GM12864 (cell line): ENCODE measurements at regions not wholly inside any gene's neighbourhood (a gene's known extent, or its start where the extent isn't known, plus 50 kb on each side); places are given as distances from the start of the nearest gene placed in this dataset.

Source experiments
- DNase-seq: peaks from one replicate; pipeline ENCODE4 v3.0.0-alpha.2; 2011; ENCODE audit warnings: low read depth
- H3K4me3 ChIP-seq: 2 replicates; pipeline ENCODE4 v1.5.1; 2011; ENCODE audit warnings: mild to moderate bottlenecking, low read depth, low read length, control low read depth
- TF ChIP-seq, protein P1 (sequence below): IDR thresholded peaks from 2 replicates; pipeline ENCODE4 v1.5.1; 2011; ENCODE audit warnings: low read depth, mild to moderate bottlenecking, moderate library complexity, low read length, control low read depth, inconsistent platforms; ENCODE audit errors: missing control alignments

DNA sequence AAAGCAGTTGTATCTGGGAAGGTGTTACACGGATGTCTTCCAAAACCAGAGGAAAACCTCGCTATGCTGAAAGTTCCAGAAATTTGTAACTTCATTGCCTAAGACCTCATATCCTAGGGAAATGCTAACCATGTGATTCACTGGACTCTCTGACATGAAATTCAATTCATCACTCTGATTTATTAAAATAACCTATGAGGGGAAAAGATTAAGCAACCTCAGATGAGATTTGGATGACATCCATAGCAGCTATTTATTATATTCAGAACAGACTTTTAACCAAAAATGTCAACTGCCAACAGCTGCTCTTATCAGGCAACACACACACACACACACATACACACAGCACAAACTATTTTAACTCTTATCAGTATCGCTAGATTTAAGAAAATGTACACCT is 1006.4 kb upstream of the CTNND2 start:
- no peak for DNase-seq
- TF ChIP-seq, protein P1, sequence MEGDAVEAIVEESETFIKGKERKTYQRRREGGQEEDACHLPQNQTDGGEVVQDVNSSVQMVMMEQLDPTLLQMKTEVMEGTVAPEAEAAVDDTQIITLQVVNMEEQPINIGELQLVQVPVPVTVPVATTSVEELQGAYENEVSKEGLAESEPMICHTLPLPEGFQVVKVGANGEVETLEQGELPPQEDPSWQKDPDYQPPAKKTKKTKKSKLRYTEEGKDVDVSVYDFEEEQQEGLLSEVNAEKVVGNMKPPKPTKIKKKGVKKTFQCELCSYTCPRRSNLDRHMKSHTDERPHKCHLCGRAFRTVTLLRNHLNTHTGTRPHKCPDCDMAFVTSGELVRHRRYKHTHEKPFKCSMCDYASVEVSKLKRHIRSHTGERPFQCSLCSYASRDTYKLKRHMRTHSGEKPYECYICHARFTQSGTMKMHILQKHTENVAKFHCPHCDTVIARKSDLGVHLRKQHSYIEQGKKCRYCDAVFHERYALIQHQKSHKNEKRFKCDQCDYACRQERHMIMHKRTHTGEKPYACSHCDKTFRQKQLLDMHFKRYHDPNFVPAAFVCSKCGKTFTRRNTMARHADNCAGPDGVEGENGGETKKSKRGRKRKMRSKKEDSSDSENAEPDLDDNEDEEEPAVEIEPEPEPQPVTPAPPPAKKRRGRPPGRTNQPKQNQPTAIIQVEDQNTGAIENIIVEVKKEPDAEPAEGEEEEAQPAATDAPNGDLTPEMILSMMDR = no peak
- H3K4me3 ChIP-seq = no peak overlapping the region

DNA sequence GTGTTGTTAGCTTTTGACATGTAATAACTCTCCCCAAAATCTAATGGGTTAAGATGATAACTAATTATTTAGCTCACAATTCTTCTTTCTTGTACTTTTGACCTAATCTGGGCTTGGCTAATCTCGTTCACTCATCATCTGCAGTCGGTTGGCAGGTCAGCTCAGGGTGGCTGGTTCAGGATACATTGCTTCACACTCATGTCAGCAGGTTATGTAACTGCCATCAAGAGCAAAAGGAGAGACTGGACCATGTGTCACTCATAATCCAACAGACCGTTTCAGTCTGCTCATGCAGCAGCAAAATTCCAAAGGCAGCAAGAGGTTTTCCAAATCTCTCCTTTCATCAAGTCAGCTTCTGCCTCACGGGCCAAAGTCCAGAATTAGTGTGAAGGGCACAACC is 998.4 kb upstream of the CTNND2 start:
- TF ChIP-seq, protein P1 = no peak
- H3K4me3 ChIP-seq = no peak overlapping the region
- no peak for DNase-seq

DNA sequence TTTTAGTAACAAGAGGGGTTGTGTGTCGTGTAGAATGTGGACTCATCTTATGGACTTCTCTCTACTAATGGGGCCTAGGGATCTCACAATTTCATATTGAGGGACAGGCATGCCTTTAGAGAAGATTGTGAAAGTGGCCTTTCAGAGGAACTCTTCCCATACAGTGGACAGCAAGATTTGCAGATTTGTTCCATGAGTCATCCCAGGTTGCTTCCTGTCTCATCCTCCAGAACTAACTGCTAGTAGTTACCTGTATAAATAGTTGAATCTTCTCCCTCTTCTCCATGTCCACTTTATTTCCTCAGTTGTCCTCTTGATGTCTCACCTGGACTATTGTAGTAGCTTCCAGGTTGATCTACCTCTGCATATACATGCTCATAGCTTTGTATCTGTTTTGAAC is 997.5 kb upstream of the CTNND2 start:
- no peak for DNase-seq
- H3K4me3 ChIP-seq = no peak overlapping the region
- TF ChIP-seq, protein P1 = no peak

DNA sequence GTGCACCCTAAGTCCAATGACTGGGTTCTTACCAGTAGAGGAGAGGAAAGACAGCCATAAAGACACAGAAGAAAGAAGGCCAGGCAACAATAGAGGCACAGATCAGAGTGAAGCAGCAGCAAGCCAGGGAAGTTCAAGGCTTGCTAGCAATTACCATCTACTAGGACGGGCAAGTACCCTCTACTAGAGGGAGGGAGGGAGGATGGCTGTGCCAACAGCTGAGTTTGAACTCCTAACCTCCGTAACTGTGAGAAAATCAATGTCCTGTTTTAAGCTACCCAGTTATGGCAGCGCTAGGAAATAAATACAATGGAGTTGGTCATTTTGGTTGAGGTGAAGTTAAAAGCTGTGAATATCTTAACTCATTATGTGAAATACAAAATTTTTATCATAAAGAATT is 991.8 kb upstream of the CTNND2 start:
- DNase-seq = no peak

DNA sequence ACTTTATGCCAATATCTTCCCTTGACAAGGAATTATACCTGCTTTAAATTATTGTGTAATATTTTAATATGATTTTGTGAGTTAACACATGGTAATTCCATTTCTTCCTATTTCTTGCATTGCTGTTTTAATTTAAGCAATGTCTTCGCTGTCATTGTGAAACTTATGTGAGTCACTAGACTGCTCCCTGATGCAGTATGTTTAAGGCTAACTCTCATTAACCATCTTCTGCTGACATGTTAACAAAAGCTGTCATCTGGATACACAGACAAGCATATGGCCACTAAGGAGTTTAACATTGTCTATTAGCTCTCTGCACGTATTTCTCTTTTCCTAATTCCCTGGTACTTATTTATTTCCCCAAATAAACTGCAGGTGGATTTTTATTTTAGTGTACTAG is 980.8 kb upstream of the CTNND2 start:
- no peak for DNase-seq
- H3K4me3 ChIP-seq = no peak overlapping the region
- TF ChIP-seq, protein P1 = no peak

More for the DNA sequence above, 991.8 kb upstream of the CTNND2 start:
- TF ChIP-seq, protein P1 = no peak
- H3K4me3 ChIP-seq = no peak overlapping the region

DNA sequence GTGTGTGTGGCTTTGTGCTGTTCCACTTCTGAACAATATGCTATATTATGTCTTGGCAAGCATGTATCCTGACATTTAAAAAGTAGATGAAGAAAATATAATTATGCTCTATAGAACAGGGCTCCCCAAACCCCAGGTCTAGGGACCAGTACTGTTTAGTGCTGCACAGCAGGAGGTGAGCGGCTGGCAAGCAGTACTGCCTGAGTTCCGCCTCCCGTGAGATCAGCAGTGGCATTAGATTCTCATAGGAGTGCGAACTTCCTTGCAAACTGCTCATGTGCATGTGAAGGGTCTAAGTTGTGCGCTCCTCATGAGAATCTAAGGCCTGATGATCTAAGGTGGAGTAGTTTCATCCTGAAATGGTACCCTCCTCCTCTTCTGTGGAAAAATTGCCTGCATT is 979.1 kb upstream of the CTNND2 start:
- no peak for DNase-seq
- TF ChIP-seq, protein P1 = no peak
- no peak overlapping the region for H3K4me3 ChIP-seq

DNA sequence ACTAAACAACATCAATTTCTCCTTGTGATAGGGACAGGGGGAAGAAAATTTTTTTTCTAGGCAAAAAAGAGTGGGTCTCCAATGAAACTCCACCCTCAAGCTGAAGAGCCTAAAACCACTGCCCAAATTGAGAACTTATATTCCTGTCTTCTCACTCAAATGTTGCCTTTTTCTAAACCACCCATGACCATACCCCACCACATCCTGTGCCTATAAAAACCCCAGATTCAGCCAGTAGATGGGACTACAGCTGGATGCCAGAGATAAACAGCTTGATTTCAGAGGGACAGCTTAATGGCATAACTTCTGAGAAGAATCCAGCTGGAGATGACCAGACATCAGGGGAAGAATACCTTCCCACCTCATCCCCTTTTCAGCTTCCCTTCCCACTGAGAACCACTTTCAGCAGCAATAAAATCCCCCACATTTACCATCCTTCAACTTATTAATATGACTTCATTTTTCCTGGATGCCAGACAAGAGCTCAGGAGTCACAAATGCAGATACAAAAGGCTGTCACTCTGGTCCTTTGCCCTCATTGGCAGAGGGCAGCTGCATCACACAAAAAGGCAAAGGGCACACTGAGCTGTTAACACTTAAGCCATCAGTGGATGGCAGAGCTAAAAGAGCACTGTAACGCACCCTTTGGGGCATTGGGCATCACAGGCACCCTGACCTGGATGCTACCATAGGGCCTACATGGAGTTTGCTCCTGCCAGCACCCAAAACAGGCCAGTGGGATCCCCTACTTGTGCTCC is 972.5 kb upstream of the CTNND2 start:
- TF ChIP-seq, protein P1 = no peak
- H3K4me3 ChIP-seq = no peak overlapping the region
- no peak for DNase-seq
